ENCODE measurements at regions not wholly inside any gene's neighbourhood (a gene's known extent, or its start where the extent isn't known, plus 50 kb on each side); places are given as distances from the start of the nearest gene placed in this dataset.

- TF ChIP-seq STAT1 (IDR thresholded peaks at IDR 0.05; ENCODE audit: unreplicated experiment) (no peak), JUNB (IDR thresholded peaks at IDR 0.05; ENCODE audit: unreplicated experiment) (no peak), EZH2 (IDR thresholded peaks at IDR 0.05; ENCODE audit: low read depth, unreplicated experiment) (no peak), NANOG (IDR thresholded peaks at IDR 0.05; ENCODE audit: borderline replicate concordance) (no peak), POLR2AphosphoS5 (IDR thresholded peaks at IDR 0.05; ENCODE audit: low read depth) (no peak)
- TF ChIP-seq, protein P1, sequence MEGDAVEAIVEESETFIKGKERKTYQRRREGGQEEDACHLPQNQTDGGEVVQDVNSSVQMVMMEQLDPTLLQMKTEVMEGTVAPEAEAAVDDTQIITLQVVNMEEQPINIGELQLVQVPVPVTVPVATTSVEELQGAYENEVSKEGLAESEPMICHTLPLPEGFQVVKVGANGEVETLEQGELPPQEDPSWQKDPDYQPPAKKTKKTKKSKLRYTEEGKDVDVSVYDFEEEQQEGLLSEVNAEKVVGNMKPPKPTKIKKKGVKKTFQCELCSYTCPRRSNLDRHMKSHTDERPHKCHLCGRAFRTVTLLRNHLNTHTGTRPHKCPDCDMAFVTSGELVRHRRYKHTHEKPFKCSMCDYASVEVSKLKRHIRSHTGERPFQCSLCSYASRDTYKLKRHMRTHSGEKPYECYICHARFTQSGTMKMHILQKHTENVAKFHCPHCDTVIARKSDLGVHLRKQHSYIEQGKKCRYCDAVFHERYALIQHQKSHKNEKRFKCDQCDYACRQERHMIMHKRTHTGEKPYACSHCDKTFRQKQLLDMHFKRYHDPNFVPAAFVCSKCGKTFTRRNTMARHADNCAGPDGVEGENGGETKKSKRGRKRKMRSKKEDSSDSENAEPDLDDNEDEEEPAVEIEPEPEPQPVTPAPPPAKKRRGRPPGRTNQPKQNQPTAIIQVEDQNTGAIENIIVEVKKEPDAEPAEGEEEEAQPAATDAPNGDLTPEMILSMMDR (conservative IDR thresholded peaks at IDR 0.05; ENCODE audit: low read depth in 2 of 2): no peak
- TF ChIP-seq, protein P2, sequence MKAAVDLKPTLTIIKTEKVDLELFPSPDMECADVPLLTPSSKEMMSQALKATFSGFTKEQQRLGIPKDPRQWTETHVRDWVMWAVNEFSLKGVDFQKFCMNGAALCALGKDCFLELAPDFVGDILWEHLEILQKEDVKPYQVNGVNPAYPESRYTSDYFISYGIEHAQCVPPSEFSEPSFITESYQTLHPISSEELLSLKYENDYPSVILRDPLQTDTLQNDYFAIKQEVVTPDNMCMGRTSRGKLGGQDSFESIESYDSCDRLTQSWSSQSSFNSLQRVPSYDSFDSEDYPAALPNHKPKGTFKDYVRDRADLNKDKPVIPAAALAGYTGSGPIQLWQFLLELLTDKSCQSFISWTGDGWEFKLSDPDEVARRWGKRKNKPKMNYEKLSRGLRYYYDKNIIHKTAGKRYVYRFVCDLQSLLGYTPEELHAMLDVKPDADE (IDR thresholded peaks at IDR 0.05): no peak
These were observed 228.1 kb downstream of the FGF9 start for GRCh38 chr13:21898945-21899344.

All from GM23338 (cell line).